K562 (cell line): ENCODE measurements at regions not wholly inside any gene's neighbourhood (a gene's known extent, or its start where the extent isn't known, plus 50 kb on each side); places are given as distances from the start of the nearest gene placed in this dataset.

ENCODE experiments used
- BRCA1 ChIP-seq, 2 experiments: fragments of 450-650 bp in 1 of 2; sonication (generic) in 1 of 2; formaldehyde crosslinking in 1 of 2; IDR thresholded peaks; 2 replicates each; pipeline versions ENCODE4 v1.5.0 to v1.6.1; 2017 to 2020; ENCODE audit warnings: mild to moderate bottlenecking in 1 of 2, missing genetic modification reagents in 1 of 2
- CTCF ChIP-seq, 3 experiments: IDR thresholded peaks in 2 of 3; conservative IDR thresholded peaks in 1 of 3; 2 replicates each; pipeline ENCODE4 v1.5.1; 2011 to 2012; ENCODE audit warnings: low read length in 3 of 3, mild to moderate bottlenecking in 3 of 3, control low read depth in 2 of 3, improper control_type of control experiment in 1 of 3, inconsistent platforms in 1 of 3, low read depth in 1 of 3, mixed read lengths in 1 of 3, moderate library complexity in 1 of 3; ENCODE audit not compliant: insufficient read depth in 2 of 3
- MAFG ChIP-seq: fragments of 450-650 bp; conservative IDR thresholded peaks from 2 replicates; pipeline ENCODE4 v1.6.1; 2016; ENCODE audit warnings: missing genetic modification characterization, missing compliant biosample characterization
- POLR2A ChIP-seq: fragments of 450-650 bp; conservative IDR thresholded peaks from 2 replicates; pipeline ENCODE4 v1.6.1; 2016
- USF2 ChIP-seq: sonication (generic); formaldehyde crosslinking; IDR thresholded peaks from 2 replicates; pipeline ENCODE4 v1.5.0; 2020; ENCODE audit warnings: missing genetic modification reagents

- TF ChIP-seq CTCF (IDR thresholded peaks at IDR 0.05 in 2 of 3, conservative IDR thresholded peaks at IDR 0.05 in 1 of 3; ENCODE audit: insufficient read depth in 2 of 3, low read depth in 1 of 3, low read length in 3 of 3), result no peak
- TF ChIP-seq MAFG (tag), result no peak
- TF ChIP-seq POLR2A, result no peak
- no peak for TF ChIP-seq USF2
- no peak for TF ChIP-seq BRCA1 (IDR thresholded peaks at IDR 0.05)
- no peak for TF ChIP-seq BRCA1 (CRISPR knock-in tag; IDR thresholded peaks at IDR 0.05)
Observed at GRCh38 chr3:102353148-102353547, 81.7 kb upstream of the ZPLD1 start.
